ENCODE measurements at regions not wholly inside any gene's neighbourhood (a gene's known extent, or its start where the extent isn't known, plus 50 kb on each side); places are given as distances from the start of the nearest gene placed in this dataset.

GRCh38 chr1:118661769-118662320, 326.3 kb downstream of the TBX15 start:
- no peaks in the 10 kb centered on the region for H3K4me1 ChIP-seq
- intact Hi-C loops (cut with DNase I), result no loop called here
- whole genome bisulfite sequencing, 2 donors, result 58 to 66% methylated on average over 2 of the region's 2 CpGs
- H3K4me3 ChIP-seq, result no peak overlapping the region
- no peaks in the 10 kb centered on the region for H3K9me3 ChIP-seq
- no peaks in the 10 kb centered on the region for H3K36me3 ChIP-seq
- no peak overlapping the region for H3K27ac ChIP-seq
- TF ChIP-seq POLR2A (IDR thresholded peaks at IDR 0.05) (no peak), CTCF (IDR thresholded peaks at IDR 0.05) (no peak)
- H3K27me3 ChIP-seq, result no peaks in the 10 kb centered on the region
- no peak for DNase-seq

- Histone ChIP-seq H3K27me3 (no peaks in the 10 kb centered on the region), H3K36me3 (no peaks in the 10 kb centered on the region), H3K4me1 (no peaks in the 10 kb centered on the region), H3K27ac (no peak overlapping the region), H3K4me3 (no peak overlapping the region), H3K9me3 (no peaks in the 10 kb centered on the region)
- TF ChIP-seq POLR2A (IDR thresholded peaks at IDR 0.05) (no peak), CTCF (IDR thresholded peaks at IDR 0.05) (no peak)
- no peak for DNase-seq
- 5 to 21% methylated on average over 1 of the region's 1 CpG for WGBS, 2 donors
- intact Hi-C loops (cut with DNase I), result no loop called here
Observed at GRCh38 chr1:118660769-118661168, 327.4 kb downstream of the TBX15 start.

GRCh38 chr1:118659646-118660045, 328.5 kb downstream of the TBX15 start:
- WGBS, 2 donors, result 61 to 76% methylated on average over 3 of the region's 3 CpGs
- TF ChIP-seq POLR2A (IDR thresholded peaks at IDR 0.05), result no peak
- no peak for TF ChIP-seq CTCF (IDR thresholded peaks at IDR 0.05)
- H3K9me3 ChIP-seq, result no peaks in the 10 kb centered on the region
- H3K4me1 ChIP-seq, result no peaks in the 10 kb centered on the region
- intact Hi-C loops (cut with DNase I), result no loop called here
- no peak overlapping the region for H3K4me3 ChIP-seq
- no peaks in the 10 kb centered on the region for H3K36me3 ChIP-seq
- H3K27ac ChIP-seq, result no peak overlapping the region
- H3K27me3 ChIP-seq, result no peaks in the 10 kb centered on the region
- DNase-seq, result no peak

GRCh38 chr1:118650107-118650807, 337.9 kb downstream of the TBX15 start:
- Histone ChIP-seq H3K9me3 (no peaks in the 10 kb centered on the region), H3K4me1 (no peaks in the 10 kb centered on the region)
- no peak for DNase-seq

More at GRCh38 chr1:118650107-118650807, 337.9 kb downstream of the TBX15 start:
- intact Hi-C loops (cut with DNase I), result no loop called here
- Histone ChIP-seq H3K36me3 (no peaks in the 10 kb centered on the region), H3K27me3 (no peaks in the 10 kb centered on the region), H3K27ac (no peak overlapping the region), H3K4me3 (no peak overlapping the region)
- WGBS, 2 donors, result 33 to 43% methylated on average over 7 of the region's 7 CpGs
- TF ChIP-seq CTCF (IDR thresholded peaks at IDR 0.05) (no peak), POLR2A (IDR thresholded peaks at IDR 0.05) (no peak)

Measured in esophagus squamous epithelium (tissue), 5 donors.